K562 (cell line): ENCODE measurements at regions not wholly inside any gene's neighbourhood (a gene's known extent, or its start where the extent isn't known, plus 50 kb on each side); places are given as distances from the start of the nearest gene placed in this dataset.

Experiments
- ARID4B ChIP-seq: sonication (generic); formaldehyde crosslinking; IDR thresholded peaks from 2 replicates; pipeline ENCODE4 v1.8.0; 2022; ENCODE audit warnings: mild to moderate bottlenecking, missing genetic modification reagents
- CCNT2 ChIP-seq: IDR thresholded peaks from 2 replicates; pipeline ENCODE4 v1.6.1; 2011; ENCODE audit warnings: borderline replicate concordance, low read depth, mild to moderate bottlenecking, moderate library complexity, mixed read lengths, low read length; ENCODE audit not compliant: insufficient read length; ENCODE audit errors: extremely low read depth
- CHD2 ChIP-seq: IDR thresholded peaks from 2 replicates; pipeline ENCODE4 v1.6.1; 2011; ENCODE audit warnings: low read depth, low read length
- CHD4 ChIP-seq: fragments of 200-600 bp; sonication (generic); IDR thresholded peaks from 3 replicates; pipeline ENCODE4 v1.6.1; 2012; ENCODE audit warnings: low read depth, mild to moderate bottlenecking, mixed read lengths, low read length, inconsistent platforms; ENCODE audit not compliant: insufficient read depth, insufficient replicate concordance, poor library complexity, severe bottlenecking
- JUNB ChIP-seq: fragments of 450-650 bp; formaldehyde crosslinking; conservative IDR thresholded peaks from 2 replicates; pipeline ENCODE4 v1.4.0; 2020; ENCODE audit warnings: mild to moderate bottlenecking
- NFRKB ChIP-seq: fragments of 450-650 bp; IDR thresholded peaks from 2 replicates; pipeline ENCODE4 v1.6.1; 2016; ENCODE audit warnings: low read depth
- NR2C2 ChIP-seq, 2 experiments: fragments of 200-800 bp in 1 of 2; sonication (Bioruptor generic) in 1 of 2; sonication (generic) in 1 of 2; formaldehyde crosslinking in 1 of 2; IDR thresholded peaks; 2 replicates each; pipeline versions ENCODE4 v1.6.1 to v1.8.0; 2016 to 2022; ENCODE audit warnings: mild to moderate bottlenecking in 1 of 2, missing compliant biosample characterization in 1 of 2, missing genetic modification characterization in 1 of 2, missing genetic modification reagents in 1 of 2
- RBM15 ChIP-seq: fragments of 200-400 bp; formaldehyde crosslinking; IDR thresholded peaks from 2 replicates; pipeline ENCODE4 v1.6.1; 2018; ENCODE audit warnings: mild to moderate bottlenecking, low read length, moderate library complexity; ENCODE audit not compliant: insufficient read depth
- RFX1 ChIP-seq: fragments of 450-650 bp; IDR thresholded peaks from 2 replicates; pipeline ENCODE4 v1.6.1; 2016; ENCODE audit warnings: mild to moderate bottlenecking, moderate library complexity
- RFX7 ChIP-seq: fragments of 250-450 bp; sonication (Bioruptor Pico); IDR thresholded peaks from 2 replicates; pipeline ENCODE4 v1.5.1; 2021; ENCODE audit warnings: mild to moderate bottlenecking
- SMARCC2 ChIP-seq: fragments of 450-650 bp; IDR thresholded peaks from 2 replicates; pipeline ENCODE4 v1.6.1; 2017; ENCODE audit warnings: antibody characterized with exemption, moderate library complexity, mild to moderate bottlenecking, low read depth
- STAG1 ChIP-seq: sonication (generic); formaldehyde crosslinking; IDR thresholded peaks from 2 replicates; pipeline ENCODE4 v1.5.0; 2020; ENCODE audit warnings: missing genetic modification reagents, borderline replicate concordance
- ZBTB9 ChIP-seq: fragments of 450-650 bp; formaldehyde crosslinking; IDR thresholded peaks from 2 replicates; pipeline ENCODE4 v1.4.0; 2020; ENCODE audit warnings: mild to moderate bottlenecking, moderate library complexity
- ZNF121 ChIP-seq: sonication (generic); formaldehyde crosslinking; conservative IDR thresholded peaks from 2 replicates; pipeline ENCODE4 v1.8.0; 2022; ENCODE audit warnings: missing genetic modification reagents
- TF ChIP-seq, protein P1 (sequence below): fragments of 450-650 bp; IDR thresholded peaks from 2 replicates; pipeline ENCODE4 v1.6.1; 2016; ENCODE audit warnings: borderline replicate concordance
- TF ChIP-seq, protein P2 (sequence below): fragments of 250-450 bp; sonication (Bioruptor Pico); IDR thresholded peaks from 2 replicates; pipeline ENCODE4 v1.4.0; 2020; ENCODE audit warnings: mild to moderate bottlenecking, moderate library complexity, borderline replicate concordance

- TF ChIP-seq NFRKB = no peak
- TF ChIP-seq SMARCC2 = no peak
- no peak for TF ChIP-seq ZBTB9 (CRISPR knock-in tag)
- TF ChIP-seq CHD4 = no peak
- no peak for TF ChIP-seq JUNB (CRISPR knock-in tag)
- no peak for TF ChIP-seq ZNF121 (CRISPR knock-in tag)
- no peak for TF ChIP-seq CHD2
- peak; percentile 50 for TF ChIP-seq RFX1
- TF ChIP-seq ARID4B (CRISPR knock-in tag) = no peak
- TF ChIP-seq, protein P1, sequence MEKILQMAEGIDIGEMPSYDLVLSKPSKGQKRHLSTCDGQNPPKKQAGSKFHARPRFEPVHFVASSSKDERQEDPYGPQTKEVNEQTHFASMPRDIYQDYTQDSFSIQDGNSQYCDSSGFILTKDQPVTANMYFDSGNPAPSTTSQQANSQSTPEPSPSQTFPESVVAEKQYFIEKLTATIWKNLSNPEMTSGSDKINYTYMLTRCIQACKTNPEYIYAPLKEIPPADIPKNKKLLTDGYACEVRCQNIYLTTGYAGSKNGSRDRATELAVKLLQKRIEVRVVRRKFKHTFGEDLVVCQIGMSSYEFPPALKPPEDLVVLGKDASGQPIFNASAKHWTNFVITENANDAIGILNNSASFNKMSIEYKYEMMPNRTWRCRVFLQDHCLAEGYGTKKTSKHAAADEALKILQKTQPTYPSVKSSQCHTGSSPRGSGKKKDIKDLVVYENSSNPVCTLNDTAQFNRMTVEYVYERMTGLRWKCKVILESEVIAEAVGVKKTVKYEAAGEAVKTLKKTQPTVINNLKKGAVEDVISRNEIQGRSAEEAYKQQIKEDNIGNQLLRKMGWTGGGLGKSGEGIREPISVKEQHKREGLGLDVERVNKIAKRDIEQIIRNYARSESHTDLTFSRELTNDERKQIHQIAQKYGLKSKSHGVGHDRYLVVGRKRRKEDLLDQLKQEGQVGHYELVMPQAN = no peak
- TF ChIP-seq RFX7 (CRISPR knock-in tag) = no peak
- no peak for TF ChIP-seq NR2C2 (CRISPR knock-in tag; IDR thresholded peaks at IDR 0.05)
- peak; percentile 84 for TF ChIP-seq NR2C2 (tag; IDR thresholded peaks at IDR 0.05)
- TF ChIP-seq, protein P2, sequence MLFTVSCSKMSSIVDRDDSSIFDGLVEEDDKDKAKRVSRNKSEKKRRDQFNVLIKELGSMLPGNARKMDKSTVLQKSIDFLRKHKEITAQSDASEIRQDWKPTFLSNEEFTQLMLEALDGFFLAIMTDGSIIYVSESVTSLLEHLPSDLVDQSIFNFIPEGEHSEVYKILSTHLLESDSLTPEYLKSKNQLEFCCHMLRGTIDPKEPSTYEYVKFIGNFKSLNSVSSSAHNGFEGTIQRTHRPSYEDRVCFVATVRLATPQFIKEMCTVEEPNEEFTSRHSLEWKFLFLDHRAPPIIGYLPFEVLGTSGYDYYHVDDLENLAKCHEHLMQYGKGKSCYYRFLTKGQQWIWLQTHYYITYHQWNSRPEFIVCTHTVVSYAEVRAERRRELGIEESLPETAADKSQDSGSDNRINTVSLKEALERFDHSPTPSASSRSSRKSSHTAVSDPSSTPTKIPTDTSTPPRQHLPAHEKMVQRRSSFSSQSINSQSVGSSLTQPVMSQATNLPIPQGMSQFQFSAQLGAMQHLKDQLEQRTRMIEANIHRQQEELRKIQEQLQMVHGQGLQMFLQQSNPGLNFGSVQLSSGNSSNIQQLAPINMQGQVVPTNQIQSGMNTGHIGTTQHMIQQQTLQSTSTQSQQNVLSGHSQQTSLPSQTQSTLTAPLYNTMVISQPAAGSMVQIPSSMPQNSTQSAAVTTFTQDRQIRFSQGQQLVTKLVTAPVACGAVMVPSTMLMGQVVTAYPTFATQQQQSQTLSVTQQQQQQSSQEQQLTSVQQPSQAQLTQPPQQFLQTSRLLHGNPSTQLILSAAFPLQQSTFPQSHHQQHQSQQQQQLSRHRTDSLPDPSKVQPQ = no peak
- no peak for TF ChIP-seq CCNT2
- TF ChIP-seq RBM15 = no peak
- no peak for TF ChIP-seq STAG1 (CRISPR knock-in tag)
Observed at GRCh38 chr2:76444732-76445131, 734.0 kb upstream of the GCFC2 start (continued).
